ENCODE measurements at regions not wholly inside any gene's neighbourhood (a gene's known extent, or its start where the extent isn't known, plus 50 kb on each side); places are given as distances from the start of the nearest gene placed in this dataset.
"Not testable (repeated sequence)": the region's sequence is repeated elsewhere in the genome, so short reads cannot be mapped to it uniquely, and the experiment has no call there.

DNA sequence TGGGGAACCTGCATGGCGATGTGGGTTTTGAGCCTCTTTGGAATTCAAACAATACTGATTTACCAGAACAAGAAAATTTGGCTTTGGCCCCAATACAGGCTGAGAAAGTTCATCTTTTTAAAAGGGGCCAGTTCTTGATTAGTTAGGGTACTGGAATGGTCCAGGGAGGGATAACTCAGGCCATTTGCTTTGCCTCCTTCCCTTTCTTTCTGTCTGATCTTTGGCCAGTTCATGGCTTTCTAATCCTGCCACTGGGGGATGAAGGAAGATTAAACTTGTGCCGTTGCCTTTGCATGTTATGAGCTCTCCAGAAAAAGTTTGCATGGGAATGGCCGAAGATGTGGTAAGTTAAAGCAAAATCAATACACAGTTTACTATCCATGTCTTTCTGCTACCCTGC, 78.4 kb downstream of the ADAMTS15 start:
- no peak for ATAC-seq

DNA sequence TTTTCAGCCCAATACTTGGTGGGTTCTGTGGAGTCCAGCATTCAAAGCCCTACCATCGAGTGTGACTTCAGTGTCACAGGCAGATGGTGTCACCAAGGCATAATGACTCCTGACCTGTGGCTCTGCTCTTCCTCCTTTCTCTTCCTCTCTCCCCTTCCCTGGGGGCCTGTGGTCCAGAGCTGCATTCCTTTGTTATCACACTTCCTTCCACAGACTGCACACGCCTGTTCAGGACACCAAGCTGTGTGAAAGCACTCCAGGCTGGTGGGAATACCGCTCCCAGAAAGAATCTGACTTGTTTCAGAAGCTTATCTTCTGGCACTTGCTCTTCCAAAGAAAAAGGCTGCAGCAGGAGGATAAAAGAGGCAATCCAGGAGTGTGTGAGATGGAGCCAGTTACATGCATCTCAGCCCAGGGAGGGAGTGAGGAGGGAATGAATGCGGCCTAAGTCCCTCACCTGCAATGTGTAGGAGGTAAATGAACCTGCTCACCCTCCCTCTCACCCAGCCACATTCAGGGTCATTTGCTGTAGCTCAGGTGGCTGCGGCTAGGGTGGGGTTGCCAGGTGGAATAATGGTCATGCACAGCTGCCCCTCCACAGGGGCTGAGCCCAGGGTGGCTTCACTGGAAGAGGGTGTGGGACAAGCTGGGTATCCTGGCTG, 79.3 kb downstream of the ADAMTS15 start:
- ATAC-seq = no peak

DNA sequence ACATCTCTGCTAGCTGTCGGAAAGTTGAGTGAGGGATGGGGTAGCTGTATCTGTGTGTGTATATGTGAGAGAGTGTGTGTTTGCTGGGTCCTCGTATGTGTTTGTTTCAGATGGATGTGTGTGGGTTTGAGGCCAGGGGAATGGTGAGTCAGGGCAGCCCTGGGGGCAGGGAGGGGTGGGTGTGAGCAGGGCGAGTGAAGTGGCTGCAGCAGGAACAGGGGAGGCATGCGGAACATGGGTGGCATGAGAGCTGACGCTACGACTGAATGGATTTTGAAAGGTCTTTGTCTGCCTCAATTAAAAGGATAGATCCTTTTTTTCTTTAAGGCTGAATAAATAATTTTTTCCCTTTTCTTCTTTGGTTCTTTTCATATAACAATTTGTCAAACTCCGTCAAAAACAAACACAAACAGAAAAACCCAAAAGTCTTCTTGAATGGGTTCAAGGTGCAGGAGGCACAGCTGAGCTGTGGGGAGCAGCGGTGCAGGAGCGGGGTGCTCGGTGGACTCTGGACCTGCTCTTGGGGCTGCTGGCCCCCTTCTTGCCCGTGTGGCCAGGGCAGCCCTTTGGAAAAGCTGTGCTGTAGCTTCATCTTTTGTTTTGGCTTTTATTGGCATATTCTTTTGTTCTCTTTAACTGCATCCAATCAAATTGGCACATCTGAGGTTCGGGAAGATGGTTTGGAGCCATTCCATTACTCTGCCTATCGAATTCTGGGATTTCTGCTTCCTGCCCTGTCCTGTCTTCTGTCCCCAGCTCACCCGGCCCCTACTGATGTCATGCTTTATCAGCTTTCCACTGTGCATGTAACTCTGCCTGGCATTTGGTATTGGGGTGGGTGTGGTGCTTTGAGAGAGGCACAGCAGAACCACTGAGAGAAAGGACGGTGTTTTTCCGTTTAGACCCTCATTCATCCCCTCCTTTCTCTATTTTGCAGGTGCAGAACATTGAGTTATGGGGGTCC, 80.1 kb downstream of the ADAMTS15 start:
- ATAC-seq = no peak

DNA sequence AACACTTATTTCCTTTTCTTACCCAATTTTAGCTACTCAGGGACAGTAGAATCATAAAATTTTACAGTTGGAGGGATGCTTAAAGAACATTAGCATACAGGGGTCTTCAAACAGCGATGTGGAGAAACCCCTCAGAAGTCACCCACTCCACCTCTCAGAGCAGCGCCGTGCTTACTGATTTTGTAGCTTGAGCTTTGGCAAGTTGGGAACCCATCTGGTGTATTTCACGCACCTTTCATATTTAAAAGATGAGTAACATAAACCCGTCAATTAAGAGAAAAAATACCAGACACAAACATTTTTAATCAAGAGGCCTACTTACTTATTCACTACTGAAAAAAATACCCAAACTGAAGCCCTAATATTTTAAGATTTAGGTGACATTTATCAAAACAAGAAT, 80.9 kb downstream of the ADAMTS15 start:
- no peak for ATAC-seq

DNA sequence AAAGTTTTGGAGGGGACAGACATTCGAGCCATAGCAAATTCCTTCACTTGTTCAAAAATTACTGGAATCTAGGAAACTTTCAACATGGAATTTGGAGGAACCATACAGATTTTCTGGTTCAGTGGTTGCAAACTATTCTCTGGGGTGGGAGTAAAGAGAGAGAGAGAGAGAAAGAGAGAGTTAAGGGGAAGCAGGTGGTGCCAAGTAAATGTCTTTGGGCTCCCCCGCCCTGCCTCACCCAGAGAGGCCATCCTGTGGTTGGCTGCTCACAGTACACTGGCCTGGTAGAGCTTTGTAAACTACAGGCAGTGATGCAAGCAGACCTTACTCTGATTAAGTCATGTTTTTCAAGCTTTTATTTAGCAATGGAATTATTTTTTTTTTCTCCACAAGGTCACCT, 82.6 kb downstream of the ADAMTS15 start:
- ATAC-seq = peak; percentile 48

DNA sequence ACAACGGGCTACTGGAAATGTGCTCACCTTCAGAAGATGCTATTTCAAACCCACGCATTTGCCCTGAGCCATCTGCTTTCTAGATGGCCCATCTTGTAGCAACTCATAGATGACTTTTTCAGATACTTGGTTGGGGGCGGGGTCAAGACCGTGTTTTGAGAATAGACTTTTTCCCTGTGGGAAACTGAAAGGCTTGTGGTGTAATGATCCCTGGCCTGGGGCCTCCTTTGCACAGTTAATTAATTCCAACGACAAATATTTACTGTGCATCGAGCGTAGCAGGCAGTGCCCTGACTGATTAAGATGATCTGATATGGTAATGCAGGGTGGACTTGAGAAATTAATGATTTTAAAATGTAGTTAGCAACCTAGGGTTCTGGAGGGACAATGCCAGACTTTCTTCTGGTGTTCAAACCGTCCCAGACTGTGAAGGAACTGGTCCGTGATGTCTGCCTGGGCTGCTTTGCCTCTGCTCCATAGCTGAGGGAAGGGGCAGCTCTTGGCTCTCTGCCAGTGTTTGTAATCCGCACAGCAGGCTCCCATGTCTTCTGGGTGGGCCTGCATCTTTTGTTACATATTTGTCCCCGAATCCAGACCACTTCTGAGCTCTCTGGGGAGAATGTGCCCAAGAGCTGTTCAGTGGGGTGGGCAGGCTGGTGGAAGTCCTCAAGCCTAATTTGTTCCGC, 84.8 kb downstream of the ADAMTS15 start:
- ATAC-seq = no peak

DNA sequence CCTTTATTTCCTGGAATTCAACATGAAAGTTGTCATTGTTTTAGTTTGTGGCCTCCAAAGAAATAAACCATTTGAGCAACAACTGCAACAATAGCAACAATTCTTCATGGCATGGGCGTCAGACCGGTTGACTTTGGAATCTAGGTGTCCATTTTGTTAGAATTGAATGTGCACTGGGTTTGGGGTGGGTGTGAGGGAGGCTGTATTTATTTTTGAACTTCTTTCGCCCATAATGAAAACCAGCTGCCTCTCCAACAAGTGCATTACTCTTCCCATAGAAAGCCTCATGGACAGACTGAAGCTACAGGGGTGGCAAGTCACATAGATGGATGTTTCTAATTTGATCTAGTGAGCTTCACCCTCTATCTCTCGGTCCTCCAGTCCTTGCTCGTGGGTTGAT, 85.4 kb downstream of the ADAMTS15 start:
- no peak for ATAC-seq

DNA sequence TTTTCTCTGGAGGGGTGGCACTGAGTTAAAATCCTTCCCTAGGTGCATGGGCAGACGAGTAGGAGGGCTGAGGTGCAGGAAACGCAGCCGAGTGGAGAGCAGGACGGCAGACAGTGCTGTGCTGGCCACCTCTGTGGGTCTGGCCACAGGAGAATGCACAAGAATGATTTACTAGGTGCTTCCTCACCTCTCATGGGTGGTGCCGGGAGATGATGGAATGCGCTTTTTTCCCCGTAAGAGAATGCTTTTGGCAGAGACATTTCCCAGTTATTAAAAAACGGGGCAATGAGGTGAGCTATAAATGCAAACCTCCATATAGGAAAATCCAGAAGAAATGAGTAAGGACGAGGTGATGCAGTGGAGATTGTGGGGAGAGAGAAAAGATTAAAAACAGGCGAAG, 86.1 kb downstream of the ADAMTS15 start:
- ATAC-seq = no peak

DNA sequence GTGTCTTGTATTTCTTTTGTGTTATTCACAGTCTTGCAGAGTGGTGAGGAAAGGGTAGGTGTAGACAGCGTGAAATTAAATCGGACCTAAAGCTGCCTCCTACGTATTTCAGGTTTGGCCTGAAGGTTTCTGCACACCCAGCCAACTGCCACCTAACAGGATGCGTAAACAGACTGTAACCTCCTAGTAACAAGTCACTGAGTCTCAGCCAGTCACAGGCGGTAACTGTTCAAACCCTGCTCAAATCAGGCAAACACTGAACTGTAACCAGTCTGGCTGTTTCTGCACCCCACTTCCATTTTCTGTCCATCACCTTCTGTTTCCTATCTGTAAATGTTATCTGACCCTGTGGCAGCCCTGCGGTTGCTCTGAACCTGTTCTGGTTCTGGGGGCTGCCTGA, 87.1 kb downstream of the ADAMTS15 start:
- ATAC-seq = no peak

DNA sequence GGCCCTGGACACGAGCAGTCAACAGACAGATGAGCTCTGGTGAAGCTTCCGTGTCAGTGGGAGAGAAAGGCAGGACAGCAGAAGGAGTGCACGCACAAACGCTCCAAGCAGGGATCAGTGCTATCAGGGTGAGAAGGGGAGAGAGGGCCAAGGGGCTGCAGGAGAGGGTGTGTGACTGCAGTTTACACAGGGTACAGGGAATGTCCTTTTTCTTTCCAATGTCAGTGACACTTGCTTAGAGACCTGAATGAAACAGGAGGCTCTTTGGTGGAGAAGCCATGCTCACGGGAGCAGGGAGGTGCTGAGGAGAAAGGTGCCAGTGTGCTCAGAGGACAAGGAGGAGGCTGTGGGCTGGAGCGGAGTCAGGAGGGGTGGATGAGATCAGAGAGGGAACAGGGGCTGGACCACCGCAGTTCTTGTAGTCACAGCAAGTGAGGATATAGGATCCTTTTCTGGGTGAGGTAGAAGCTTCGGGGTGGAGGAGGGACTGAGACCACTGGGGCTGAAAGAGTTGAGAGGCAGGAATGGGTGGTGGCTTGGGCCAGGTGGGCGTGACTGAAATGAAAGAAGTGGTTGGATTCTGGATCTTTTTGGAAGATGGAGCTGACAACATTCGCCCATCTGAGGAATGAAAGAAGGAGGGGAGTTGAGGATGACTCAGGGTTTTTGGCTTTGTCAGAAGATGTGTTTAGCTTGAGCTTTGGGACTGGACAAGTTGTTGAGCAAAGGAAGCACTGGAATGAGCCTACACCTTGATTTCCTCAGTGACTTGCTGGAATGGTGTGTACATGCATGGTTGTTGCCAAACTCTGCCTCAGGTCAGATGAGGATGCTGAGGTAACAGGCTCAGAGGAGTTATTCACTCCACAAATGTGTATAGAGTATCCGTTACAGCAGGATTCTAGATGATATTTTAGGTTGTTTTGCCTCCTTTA, 87.9 kb downstream of the ADAMTS15 start:
- no peak for ATAC-seq

DNA sequence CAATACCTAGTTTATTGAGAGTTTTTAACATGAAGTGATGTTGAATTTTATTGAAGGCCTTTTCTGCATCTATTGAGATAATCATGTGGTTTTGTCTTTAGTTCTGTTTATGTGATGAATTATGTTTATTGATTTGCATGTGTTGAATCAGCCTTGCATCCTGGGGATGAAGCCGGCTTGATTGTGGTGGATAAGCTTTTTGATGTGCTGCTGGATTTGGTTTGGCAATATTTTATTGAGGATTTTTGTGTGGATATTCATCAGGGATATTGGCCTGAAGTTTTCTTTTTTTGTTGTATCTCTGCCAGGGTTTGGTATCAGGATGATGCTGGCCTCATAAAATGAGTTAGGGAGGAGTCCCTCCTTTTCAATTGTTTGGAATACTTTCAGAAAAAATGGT, 91.2 kb downstream of the ADAMTS15 start:
- not testable (repeated sequence) for ATAC-seq

DNA sequence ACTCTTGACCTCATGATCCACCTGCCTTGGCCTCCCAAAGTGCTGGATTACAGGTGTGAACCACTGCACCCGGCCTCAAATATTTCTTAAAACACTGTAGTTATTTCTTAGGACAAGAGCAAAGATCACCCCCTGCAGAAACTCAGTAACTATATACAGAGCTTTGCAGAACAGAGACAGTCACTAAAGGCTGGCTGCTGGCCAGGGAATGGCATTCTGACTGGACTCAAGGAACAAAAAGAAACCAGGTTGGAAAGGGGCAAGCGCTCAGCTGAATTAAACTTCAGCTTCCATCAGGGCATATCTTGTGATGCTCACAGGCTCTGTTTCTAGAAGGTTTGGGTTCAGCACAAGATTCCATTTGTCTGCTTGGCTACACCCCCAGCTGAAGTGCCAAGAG, 95.8 kb downstream of the ADAMTS15 start:
- ATAC-seq = no peak

DNA sequence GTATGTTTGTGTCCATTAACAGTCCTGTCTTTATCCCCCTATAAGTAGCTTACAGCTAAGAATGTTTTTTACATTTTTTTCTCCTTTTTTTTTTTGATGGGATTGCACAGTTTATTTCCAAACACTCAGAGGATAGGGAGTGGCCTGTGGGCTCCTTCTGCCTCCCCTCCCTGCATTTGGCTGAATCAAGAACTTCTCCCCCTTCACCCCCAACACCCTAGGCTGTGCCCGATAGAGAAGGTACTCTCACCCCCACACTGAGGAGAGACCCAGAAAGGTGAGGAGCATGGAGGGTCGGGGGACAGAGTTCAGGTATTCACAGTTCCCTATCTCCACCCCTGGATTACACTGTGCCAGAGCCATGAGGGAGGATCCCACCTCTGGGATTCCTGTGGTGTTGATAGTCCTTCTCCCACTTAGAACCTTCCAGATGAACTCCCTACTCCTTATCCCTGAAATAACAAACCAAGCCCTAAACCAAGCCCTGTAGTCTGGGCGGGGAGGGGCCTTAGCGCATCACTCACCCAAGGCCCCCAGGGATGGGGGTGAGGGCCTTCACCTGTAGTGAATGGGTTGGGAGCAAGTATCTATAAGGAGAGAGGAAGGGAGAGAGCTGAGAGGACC, 97.1 kb downstream of the ADAMTS15 start:
- ATAC-seq = peak; percentile 15

DNA sequence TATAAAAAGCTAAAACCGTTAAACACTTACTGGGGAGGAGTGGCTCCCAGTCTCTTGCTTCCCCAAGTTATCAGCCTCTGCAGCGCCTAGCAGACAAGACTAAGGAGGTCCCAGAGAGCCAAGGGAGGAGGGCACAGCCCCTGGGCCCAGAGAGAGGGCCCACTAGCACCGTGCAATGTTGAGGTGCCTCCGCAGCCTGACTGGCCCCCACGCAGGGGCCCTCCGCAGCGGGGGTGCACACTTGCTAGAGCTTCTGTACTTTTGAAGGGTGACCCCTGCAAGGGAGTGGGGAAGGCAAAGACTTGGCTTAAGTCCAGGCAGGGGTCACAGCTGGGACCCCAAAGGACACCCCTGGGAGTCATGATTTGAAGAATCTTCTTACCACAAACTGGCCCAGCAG, 98.0 kb downstream of the ADAMTS15 start:
- ATAC-seq = no peak

DNA sequence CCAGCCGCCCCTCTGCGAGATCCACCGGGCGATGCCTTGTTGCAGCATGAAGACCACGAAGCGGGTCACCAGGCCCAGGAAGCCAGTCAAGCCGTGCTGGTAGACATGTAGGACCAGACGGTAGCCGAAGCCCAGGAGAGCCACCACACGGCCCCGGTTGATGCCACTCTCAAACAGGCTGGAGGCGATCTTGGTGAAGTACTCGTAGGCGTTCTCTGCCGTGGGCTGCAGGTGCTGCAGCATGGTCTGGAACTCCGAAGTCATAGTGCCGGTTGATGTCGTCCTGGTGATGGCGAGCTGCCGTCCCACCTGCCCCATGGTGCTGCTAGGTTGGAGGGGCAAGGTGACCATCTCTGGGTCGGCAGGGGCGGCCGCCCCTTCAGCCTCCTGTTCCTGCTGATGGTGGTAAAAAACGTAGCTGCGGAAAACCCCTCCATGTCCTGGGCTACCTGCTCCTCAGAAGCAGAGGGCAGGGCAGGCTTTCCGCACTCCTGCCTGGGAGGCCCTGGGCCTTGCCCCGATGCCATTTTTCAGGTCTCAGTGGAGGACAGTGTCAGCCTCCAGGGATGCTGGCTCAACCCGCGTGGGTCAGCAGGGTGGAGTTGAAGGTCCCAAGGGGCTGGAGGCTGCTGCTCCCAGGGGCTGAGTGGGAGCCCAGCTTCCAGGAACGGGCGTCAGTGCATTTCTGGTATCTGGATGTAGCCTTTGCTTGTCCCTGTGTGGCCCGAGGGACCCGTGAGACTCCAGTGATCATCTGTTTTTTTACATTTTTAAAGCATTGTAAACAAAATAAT, 98.7 kb downstream of the ADAMTS15 start:
- ATAC-seq = no peak

DNA sequence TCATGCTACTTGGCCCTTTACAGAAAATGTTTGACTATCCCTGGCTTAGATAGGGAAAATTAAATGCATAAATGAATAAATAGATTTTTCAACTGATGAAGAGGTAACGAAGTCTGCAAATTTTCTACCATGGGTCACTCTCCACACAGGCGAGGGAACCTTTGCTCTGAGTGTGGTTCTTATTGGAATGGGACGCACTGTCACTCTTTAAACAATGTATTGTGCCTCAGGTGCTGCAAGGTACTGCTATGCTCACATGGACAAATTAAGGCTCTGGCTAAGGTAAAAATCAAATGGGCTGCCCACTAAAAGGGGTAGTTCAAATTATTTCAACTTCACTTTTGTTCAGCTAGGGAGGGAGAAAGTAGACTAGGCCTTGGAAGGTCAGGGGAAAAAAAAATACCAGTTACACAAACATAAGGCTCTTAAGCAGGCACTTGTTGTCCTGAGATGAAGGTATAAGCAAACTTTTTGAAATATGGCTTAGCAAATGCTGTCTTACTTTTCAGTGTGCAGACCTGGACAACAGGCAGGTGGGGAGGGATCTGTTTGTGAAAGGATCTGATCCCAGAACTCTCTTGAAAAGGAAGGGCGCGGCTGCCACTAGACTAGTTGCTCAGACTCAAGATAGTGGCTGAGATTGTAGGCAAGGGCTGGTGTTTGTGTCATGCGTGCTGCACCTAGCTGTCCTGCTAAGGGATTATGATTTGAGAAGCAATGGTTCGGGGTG, 99.5 kb downstream of the ADAMTS15 start:
- no peak for ATAC-seq

DNA sequence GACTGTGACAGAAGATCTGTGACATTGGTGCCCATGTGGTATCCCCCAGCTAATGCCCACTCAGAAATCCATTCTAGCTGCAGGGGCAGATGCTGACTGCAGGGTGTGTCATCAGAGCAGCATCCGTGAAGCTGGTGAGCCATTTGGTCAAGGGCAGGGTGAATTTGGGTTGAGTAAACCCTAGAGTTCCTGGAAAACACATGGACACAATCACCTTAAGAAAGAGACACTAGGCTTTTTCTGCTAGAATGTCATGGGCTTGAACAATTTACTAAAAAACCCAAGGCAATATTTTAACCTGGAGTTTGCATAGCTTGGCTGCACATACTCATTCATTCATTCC, 100.0 kb downstream of the ADAMTS15 start:
- no peak for ATAC-seq

DNA sequence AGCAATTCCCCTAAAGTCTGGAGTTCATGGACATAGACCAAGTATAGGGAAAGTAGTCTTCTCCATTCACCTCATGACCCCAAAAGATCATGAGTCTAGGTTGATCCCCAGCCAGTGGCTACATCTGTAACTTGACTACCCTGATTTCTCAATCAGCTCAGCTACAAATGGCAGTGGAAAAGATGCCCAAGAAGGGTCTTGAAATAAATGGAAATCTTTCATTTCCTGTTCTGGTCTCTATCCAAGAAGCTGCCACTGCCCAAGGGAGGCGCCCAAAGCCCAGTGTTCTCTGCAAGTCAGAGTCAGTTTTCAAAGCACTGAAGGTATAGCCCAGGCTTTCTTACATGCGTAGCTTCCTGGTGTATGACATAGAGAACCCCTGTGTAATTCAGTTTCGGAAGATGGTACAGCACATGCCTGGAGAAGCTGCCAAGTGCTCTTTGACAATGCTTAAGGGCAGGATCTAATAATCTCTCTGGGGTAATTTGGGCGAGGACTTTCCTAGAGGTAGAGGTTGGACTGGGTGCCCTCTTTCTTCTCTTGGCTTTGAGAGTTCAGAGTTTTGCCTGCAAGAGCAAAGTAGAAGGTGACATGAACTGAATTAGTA, 101.1 kb downstream of the ADAMTS15 start:
- ATAC-seq = no peak

DNA sequence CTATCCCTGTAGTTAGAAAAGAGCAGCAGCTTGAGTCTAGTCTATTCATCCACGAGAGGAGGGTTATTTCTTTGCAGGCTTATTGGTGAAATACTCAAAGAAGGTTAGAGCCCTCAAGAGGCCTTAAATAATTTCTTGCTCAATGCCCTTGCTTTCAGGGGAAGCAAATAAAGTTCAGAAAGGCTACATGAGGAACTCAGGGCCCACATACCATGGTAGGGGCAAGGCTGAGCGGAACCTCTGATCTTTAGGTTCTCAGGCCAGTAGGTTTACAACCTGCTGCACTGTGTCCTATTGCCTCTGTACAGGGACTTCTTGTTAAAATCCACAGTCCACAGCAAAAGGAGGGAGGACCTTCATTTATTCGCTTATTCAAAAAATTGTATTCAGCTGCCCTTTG, 101.7 kb downstream of the ADAMTS15 start:
- ATAC-seq = no peak

DNA sequence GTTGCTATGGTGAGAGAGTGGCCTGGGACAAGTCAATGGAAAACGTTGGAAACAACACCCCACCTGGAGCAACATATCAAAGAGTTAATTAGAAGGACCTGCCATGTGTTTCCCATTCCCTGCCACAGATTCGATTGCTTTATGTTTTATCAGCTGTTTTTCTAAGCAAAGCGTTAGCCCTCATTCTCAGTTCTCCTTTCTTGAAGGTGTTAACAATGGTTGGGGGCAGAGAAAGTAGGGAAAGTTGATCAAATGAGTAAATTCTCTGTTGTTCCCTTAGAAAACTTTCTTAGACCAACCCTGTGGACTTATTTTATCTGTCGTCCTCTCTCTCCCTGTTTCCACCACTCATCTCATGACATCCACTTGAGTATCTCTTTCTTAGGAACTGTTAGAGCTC, 102.5 kb downstream of the ADAMTS15 start:
- ATAC-seq = no peak

All from esophagus mucosa (tissue), 1 donor.